ENCODE measurements at regions not wholly inside any gene's neighbourhood (a gene's known extent, or its start where the extent isn't known, plus 50 kb on each side); places are given as distances from the start of the nearest gene placed in this dataset.
A peak's percentile ranks its signal among the peaks of the same experiment; 100 is the strongest.

GRCh38 chr2:12341215-12341614 is 375.5 kb upstream of the TRIB2 start:
- TF ChIP-seq CTCF (IDR thresholded peaks at IDR 0.05; ENCODE audit: low read depth, low read length), result no peak
- no peak for DNase-seq (ENCODE audit: low read depth in 2 of 2)
- no peak overlapping the region for H3K4me3 ChIP-seq (replicated peaks in 1 of 2; ENCODE audit: low read depth in 2 of 2, low read length in 2 of 2)

DNA sequence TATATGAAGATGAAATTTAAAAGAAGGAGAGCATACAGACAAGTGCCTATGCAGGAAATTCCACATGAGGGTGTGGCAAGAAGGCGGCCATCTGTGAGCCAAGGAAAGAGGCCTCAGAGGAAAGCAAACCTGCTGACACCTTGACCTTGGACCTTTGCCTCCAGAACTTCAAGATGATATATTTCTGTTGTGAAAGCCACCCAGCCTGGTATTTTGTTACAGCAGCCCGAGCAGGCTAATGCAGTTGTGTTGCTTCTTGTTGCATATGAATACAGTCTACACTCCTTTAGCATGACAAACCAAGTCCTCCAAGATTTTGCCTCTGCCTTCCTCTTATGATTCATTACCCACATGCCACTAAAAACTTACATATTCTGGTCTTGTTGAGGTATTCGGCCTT is 374.8 kb upstream of the TRIB2 start:
- peak in 1 of 2 donors; percentile 51 for DNase-seq (ENCODE audit: low read depth in 2 of 2)
- no peak for TF ChIP-seq CTCF (IDR thresholded peaks at IDR 0.05; ENCODE audit: low read depth, low read length)
- no peak overlapping the region for H3K4me3 ChIP-seq (replicated peaks in 1 of 2; ENCODE audit: low read depth in 2 of 2, low read length in 2 of 2)

DNA sequence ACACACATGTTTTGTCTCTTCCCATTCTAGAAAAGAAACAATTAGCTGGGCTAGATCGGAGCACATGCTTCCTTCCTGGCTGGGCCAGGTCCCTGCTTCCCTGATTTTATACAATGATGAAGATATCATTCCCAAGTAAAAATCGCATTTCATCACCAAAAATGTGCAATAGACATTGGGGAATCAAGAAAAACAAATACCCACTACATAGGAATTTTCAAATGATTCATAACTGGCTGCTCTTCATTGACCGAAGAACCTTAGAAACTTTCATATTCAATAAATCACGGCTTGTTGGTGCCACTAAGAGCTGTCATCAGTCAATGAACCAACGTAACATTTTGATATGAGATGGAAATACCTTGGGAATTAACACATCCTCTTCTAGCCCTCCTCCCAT is 373.6 kb upstream of the TRIB2 start:
- TF ChIP-seq CTCF (IDR thresholded peaks at IDR 0.05; ENCODE audit: low read depth, low read length), result no peak
- DNase-seq (ENCODE audit: low read depth in 2 of 2), result peak in 1 of 2 donors; percentile 46
- H3K4me3 ChIP-seq (replicated peaks in 1 of 2; ENCODE audit: low read depth in 2 of 2, low read length in 2 of 2), result no peak overlapping the region

- no peak overlapping the region for H3K4me3 ChIP-seq (replicated peaks in 1 of 2; ENCODE audit: low read depth in 2 of 2, low read length in 2 of 2)
- TF ChIP-seq CTCF (IDR thresholded peaks at IDR 0.05; ENCODE audit: low read depth, low read length), result no peak
- DNase-seq (ENCODE audit: low read depth in 2 of 2), result no peak
Observed at GRCh38 chr2:12347066-12347493, 369.7 kb upstream of the TRIB2 start.

DNA sequence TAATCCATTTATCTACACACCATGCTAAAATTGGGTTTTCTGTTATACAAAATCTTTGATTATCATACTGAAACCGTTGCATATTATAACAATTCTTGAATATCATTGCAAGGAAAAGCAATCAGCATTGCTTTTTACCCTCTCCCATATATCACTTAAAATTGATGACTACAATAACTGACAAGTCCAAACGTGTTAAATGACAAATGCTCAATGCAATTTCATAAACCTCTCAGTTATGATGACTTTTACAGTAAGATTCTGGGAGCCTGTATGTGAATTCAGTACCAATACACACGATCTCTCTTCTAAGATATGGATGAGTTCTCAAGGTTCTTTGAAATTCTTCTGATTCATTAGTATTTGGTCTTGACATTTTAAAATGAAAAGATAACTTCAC is 368.5 kb upstream of the TRIB2 start:
- no peak overlapping the region for H3K4me3 ChIP-seq (replicated peaks in 1 of 2; ENCODE audit: low read depth in 2 of 2, low read length in 2 of 2)
- DNase-seq (ENCODE audit: low read depth in 2 of 2), result no peak
- TF ChIP-seq CTCF (IDR thresholded peaks at IDR 0.05; ENCODE audit: low read depth, low read length), result no peak

- DNase-seq (ENCODE audit: low read depth in 2 of 2), result no peak
- no peak overlapping the region for H3K4me3 ChIP-seq (replicated peaks in 1 of 2; ENCODE audit: low read depth in 2 of 2, low read length in 2 of 2)
- TF ChIP-seq CTCF (IDR thresholded peaks at IDR 0.05; ENCODE audit: low read depth, low read length), result no peak
Observed at GRCh38 chr2:12350821-12351220, 365.9 kb upstream of the TRIB2 start.

DNA sequence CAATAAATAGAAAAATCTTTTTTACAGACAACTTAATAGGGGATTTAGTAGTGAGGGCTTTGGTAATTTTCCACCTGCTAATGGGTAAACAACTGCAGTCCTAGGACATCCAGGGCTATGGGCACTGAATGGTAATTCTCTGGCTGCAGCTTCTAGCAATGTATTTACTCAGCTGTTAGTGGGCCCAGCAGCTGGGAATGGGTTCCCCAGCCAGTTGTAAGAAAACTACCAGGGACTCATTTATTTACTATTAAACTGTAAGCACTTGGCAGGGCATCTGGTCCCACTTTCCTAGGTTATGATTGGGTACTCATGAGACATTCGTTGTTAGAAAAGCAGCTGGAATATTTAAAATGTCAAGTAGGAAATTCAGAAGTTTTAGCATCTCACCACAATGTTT is 363.8 kb upstream of the TRIB2 start:
- no peak overlapping the region for H3K4me3 ChIP-seq (replicated peaks in 1 of 2; ENCODE audit: low read depth in 2 of 2, low read length in 2 of 2)
- no peak for DNase-seq (ENCODE audit: low read depth in 2 of 2)
- no peak for TF ChIP-seq CTCF (IDR thresholded peaks at IDR 0.05; ENCODE audit: low read depth, low read length)

Measured in cardiac fibroblast (primary cell).